ENCODE measurements at regions not wholly inside any gene's neighbourhood (a gene's known extent, or its start where the extent isn't known, plus 50 kb on each side); places are given as distances from the start of the nearest gene placed in this dataset.
A peak's percentile ranks its signal among the peaks of the same experiment; 100 is the strongest.

- DNase-seq, result no peak
Observed at GRCh38 chr4:180363815-180364214, 1879.4 kb upstream of the TENM3 start.

GRCh38 chr4:180372691-180373090, 1870.5 kb upstream of the TENM3 start:
- DNase-seq, result no peak

- no peak for DNase-seq
Observed at GRCh38 chr4:180377741-180378140, 1865.5 kb upstream of the TENM3 start.

GRCh38 chr4:180380733-180381132, 1862.5 kb upstream of the TENM3 start:
- DNase-seq, result no peak

- no peak for DNase-seq
Observed at GRCh38 chr4:180391613-180392012, 1851.6 kb upstream of the TENM3 start.

GRCh38 chr4:180394312-180394711, 1848.9 kb upstream of the TENM3 start:
- DNase-seq, result no peak

GRCh38 chr4:180394730-180395129, 1848.5 kb upstream of the TENM3 start:
- no peak for DNase-seq

- DNase-seq, result no peak
Observed at GRCh38 chr4:180398564-180398963, 1844.6 kb upstream of the TENM3 start.

GRCh38 chr4:180407275-180407885, 1835.8 kb upstream of the TENM3 start:
- DNase-seq, result no peak

GRCh38 chr4:180418819-180419531, 1824.2 kb upstream of the TENM3 start:
- DNase-seq, result no peak

GRCh38 chr4:180422989-180423711, 1820.1 kb upstream of the TENM3 start:
- no peak for DNase-seq

- DNase-seq, result no peak
Observed at GRCh38 chr4:180423712-180424057, 1819.5 kb upstream of the TENM3 start.

GRCh38 chr4:180426938-180427337, 1816.3 kb upstream of the TENM3 start:
- no peak for DNase-seq

GRCh38 chr4:180430283-180430682, 1812.9 kb upstream of the TENM3 start:
- no peak for DNase-seq

GRCh38 chr4:180434131-180434895, 1808.9 kb upstream of the TENM3 start:
- DNase-seq, result no peak

GRCh38 chr4:180436361-180436760, 1806.8 kb upstream of the TENM3 start:
- no peak for DNase-seq

- no peak for DNase-seq
Observed at GRCh38 chr4:180437601-180438000, 1805.6 kb upstream of the TENM3 start.

GRCh38 chr4:180448306-180448705, 1794.9 kb upstream of the TENM3 start:
- DNase-seq, result no peak

GRCh38 chr4:180449395-180449956, 1793.7 kb upstream of the TENM3 start:
- DNase-seq, result peak; percentile 15

GRCh38 chr4:180455226-180455625, 1788.0 kb upstream of the TENM3 start:
- no peak for DNase-seq

GRCh38 chr4:180456928-180457327, 1786.3 kb upstream of the TENM3 start:
- DNase-seq, result no peak

- DNase-seq, result no peak
Observed at GRCh38 chr4:180462116-180462515, 1781.1 kb upstream of the TENM3 start.

GRCh38 chr4:180465364-180465763, 1777.8 kb upstream of the TENM3 start:
- DNase-seq, result no peak
